HepG2 (cell line): ENCODE measurements at regions not wholly inside any gene's neighbourhood (a gene's known extent, or its start where the extent isn't known, plus 50 kb on each side); places are given as distances from the start of the nearest gene placed in this dataset.

Experiments used
- ATAC-seq: fragments of 200-7000 bp; cut with Tn5 transposase; 3 replicates; pipeline ENCODE4 v1.9.1; 2020; ENCODE audit warnings: mild to moderate bottlenecking, moderate library complexity
- BruUV-seq: library from RNA; stranded (reverse); fragments of 400-500 nt; replicated peaks from 2 replicates; lab custom pipeline; 2021; lab: Mats Ljungman, UMichigan
- CTCF ChIA-PET: fragments of 300-600 bp; formaldehyde crosslinking; extraction: SDS; loops from one replicate; lab custom pipeline; 2021; ENCODE audit warnings: low total read pairs, inconsistent platforms, low intra/inter-chr PET ratio; lab: Yijun Ruan, JAX
- POLR2A ChIA-PET: fragments of 350-600 bp; sonication (Branson Sonifier 250); formaldehyde crosslinking; loops from one replicate; lab custom pipeline; 2020; ENCODE audit warnings: antibody characterized with exemption, inconsistent platforms; lab: Yijun Ruan, JAX
- DNase-seq: peaks from one replicate; pipeline ENCODE4 v3.0.0-alpha.2; 2015; ENCODE audit warnings: low spot score
- FAIRE-seq: peaks from 3 replicates; lab custom pipeline; 2011; peaks lifted over from hg19 to GRCh38; lab: Jason Lieb, UNC
- H2AFZ ChIP-seq: one replicate; pipeline ENCODE4 v1.6.1; 2011; ENCODE audit warnings: low read length, inconsistent platforms
- H3K27ac ChIP-seq: fragments of 300-600 bp; 3 replicates; pipeline ENCODE4 v1.8.0; 2011; ENCODE audit warnings: mixed run types, mild to moderate bottlenecking, mixed read lengths, low read length, inconsistent platforms; ENCODE audit not compliant: insufficient read depth; ENCODE audit errors: extremely low read length
- H3K27me3 ChIP-seq, 2 experiments: fragments of 200-600 bp in 1 of 2; 2 replicates in 1 of 2; 3 replicates in 1 of 2; pipeline versions ENCODE4 v1.6.0 to v1.8.0; 2011; ENCODE audit warnings: low read length in 2 of 2, mild to moderate bottlenecking in 2 of 2, moderate library complexity in 2 of 2, inconsistent platforms in 1 of 2; ENCODE audit not compliant: insufficient read depth in 2 of 2, control insufficient read depth in 1 of 2
- H3K36me3 ChIP-seq, 2 experiments: fragments of 200-600 bp in 1 of 2; replicated peaks in 1 of 2; 2 replicates in 1 of 2; 3 replicates in 1 of 2; pipeline versions ENCODE4 v1.5.1 to v1.8.0; 2011; ENCODE audit warnings: low read length in 2 of 2, inconsistent platforms in 1 of 2; ENCODE audit not compliant: insufficient read depth in 2 of 2, control insufficient read depth in 1 of 2
- H3K4me1 ChIP-seq: 2 replicates; pipeline ENCODE4 v1.5.1; 2012; ENCODE audit warnings: low read length, inconsistent platforms; ENCODE audit not compliant: insufficient read depth
- H3K4me2 ChIP-seq: 2 replicates; pipeline ENCODE4 v1.6.0; 2011; ENCODE audit warnings: low read depth, low read length, inconsistent platforms
- H3K4me3 ChIP-seq, 3 experiments: fragments of 200-600 bp in 1 of 3; sonication (generic), shearing (Covaris generic) in 1 of 3; replicated peaks in 1 of 3; 2 replicates each; pipeline ENCODE4 v1.5.1; 2011 to 2016; ENCODE audit warnings: low read length in 3 of 3, inconsistent platforms in 2 of 3, low read depth in 2 of 3, mild to moderate bottlenecking in 2 of 3, control low read depth in 1 of 3, mixed read lengths in 1 of 3; ENCODE audit not compliant: insufficient read depth in 1 of 3
- H3K79me2 ChIP-seq: one replicate; pipeline ENCODE4 v1.6.1; 2011; ENCODE audit warnings: low read length, inconsistent platforms; ENCODE audit not compliant: insufficient read depth
- H3K9ac ChIP-seq: 2 replicates; pipeline ENCODE4 v1.6.0; 2011; ENCODE audit warnings: mild to moderate bottlenecking, low read depth, low read length, inconsistent platforms; ENCODE audit not compliant: insufficient read depth
- H3K9me3 ChIP-seq: 2 replicates; pipeline ENCODE4 v1.5.1; 2012; ENCODE audit warnings: mild to moderate bottlenecking, low read length
- H4K20me1 ChIP-seq: 2 replicates; pipeline ENCODE4 v1.6.0; 2011; ENCODE audit warnings: inconsistent platforms, mild to moderate bottlenecking, low read length, moderate library complexity; ENCODE audit not compliant: insufficient read depth
- FOSL1 ChIP-seq: sonication (generic); formaldehyde crosslinking; IDR thresholded peaks from 2 replicates; pipeline ENCODE4 v1.9.0; 2021; ENCODE audit warnings: missing genetic modification reagents, borderline replicate concordance
- KDM2A ChIP-seq: sonication (generic); formaldehyde crosslinking; IDR thresholded peaks from 2 replicates; pipeline ENCODE4 v1.4.0; 2020; ENCODE audit warnings: low read depth, missing genetic modification reagents, borderline replicate concordance
- MED1 ChIP-seq: sonication (generic); formaldehyde crosslinking; IDR thresholded peaks from 2 replicates; pipeline ENCODE4 v1.4.0; 2020; ENCODE audit warnings: missing genetic modification reagents
- NCOA2 ChIP-seq: sonication (generic); formaldehyde crosslinking; IDR thresholded peaks from 2 replicates; pipeline ENCODE4 v1.8.0; 2022; ENCODE audit warnings: inconsistent platforms
- NFIC ChIP-seq: IDR thresholded peaks from 2 replicates; pipeline ENCODE4 v1.6.1; 2012; ENCODE audit warnings: mild to moderate bottlenecking, low read length, inconsistent platforms
- SMARCC2 ChIP-seq: fragments of 450-650 bp; IDR thresholded peaks from 2 replicates; pipeline ENCODE4 v1.6.1; 2017; ENCODE audit warnings: antibody characterized with exemption, mild to moderate bottlenecking
- SOX13 ChIP-seq, 3 experiments: fragments of 450-650 bp in 1 of 3; sonication (generic) in 1 of 3; formaldehyde crosslinking in 1 of 3; IDR thresholded peaks in 2 of 3; conservative IDR thresholded peaks in 1 of 3; 2 replicates each; pipeline versions ENCODE4 v1.5.0 to v1.6.1; 2016 to 2020; ENCODE audit warnings: antibody characterized with exemption in 1 of 3, mild to moderate bottlenecking in 1 of 3, missing compliant biosample characterization in 1 of 3, missing genetic modification reagents in 1 of 3, moderate library complexity in 1 of 3
- TEF ChIP-seq: sonication (generic); formaldehyde crosslinking; IDR thresholded peaks from 2 replicates; pipeline ENCODE4 v1.5.0; 2020; ENCODE audit warnings: missing genetic modification reagents
- TFDP2 ChIP-seq: sonication (generic); formaldehyde crosslinking; IDR thresholded peaks from 2 replicates; pipeline ENCODE4 v1.4.0; 2020; ENCODE audit warnings: missing genetic modification reagents
- TGIF2 ChIP-seq: IDR thresholded peaks from 2 replicates; pipeline ENCODE4 v1.6.1; 2016; ENCODE audit warnings: control low read depth, missing compliant biosample characterization
- YEATS2 ChIP-seq: sonication (generic); formaldehyde crosslinking; IDR thresholded peaks from 2 replicates; pipeline ENCODE4 v1.4.0; 2020; ENCODE audit warnings: missing genetic modification reagents, borderline replicate concordance
- ZNF598 ChIP-seq: sonication (generic); formaldehyde crosslinking; IDR thresholded peaks from 2 replicates; pipeline ENCODE4 v1.5.1; 2020; ENCODE audit warnings: mild to moderate bottlenecking, missing genetic modification reagents, borderline replicate concordance
- ZNF761 ChIP-seq: sonication (generic); formaldehyde crosslinking; conservative IDR thresholded peaks from 2 replicates; pipeline ENCODE4 v1.4.0; 2020; ENCODE audit warnings: mild to moderate bottlenecking, missing genetic modification reagents
- ZNF777 ChIP-seq: sonication (generic); formaldehyde crosslinking; IDR thresholded peaks from 2 replicates; pipeline ENCODE4 v1.4.0; 2020; ENCODE audit warnings: missing genetic modification reagents
- WGBS: methylation state at CpG from one replicate; pipeline ENCODE4 v1.1.6; 2017; ENCODE audit warnings: low lambda C conversion rate; 5-methylcytosine and 5-hydroxymethylcytosine counted together
- in situ Hi-C: cut with HindIII; loops from 2 replicates; pipeline ENCODE4 v1.10.0; 2017; ENCODE audit warnings: low pct_unique_long_range_greater_than_20kb; ENCODE audit not compliant: extremely low pct_ligation_motif_present
- intact Hi-C: fragments of 100-400 bp; cut with micrococcal nuclease; formaldehyde crosslinking; loops from one replicate; pipeline ENCODE4 v1.10.0; 2022; ENCODE audit not compliant: unreplicated experiment
- TF ChIP-seq, protein P1 (sequence below): IDR thresholded peaks from 2 replicates; pipeline ENCODE4 v1.6.1; 2016; ENCODE audit warnings: low read depth, control low read depth
- TF ChIP-seq, protein P2 (sequence below): sonication (generic); formaldehyde crosslinking; IDR thresholded peaks from 2 replicates; pipeline ENCODE4 v1.9.0; 2021; ENCODE audit warnings: missing genetic modification reagents, mild to moderate bottlenecking, borderline replicate concordance
- TF ChIP-seq, protein P3 (sequence below), 2 experiments: fragments of 450-650 bp in 1 of 2; sonication (generic) in 1 of 2; formaldehyde crosslinking; IDR thresholded peaks; 2 replicates each; pipeline versions ENCODE4 v1.5.0 to v1.8.0; 2020 to 2022; ENCODE audit warnings: mild to moderate bottlenecking in 1 of 2, missing genetic modification reagents in 1 of 2

DNA sequence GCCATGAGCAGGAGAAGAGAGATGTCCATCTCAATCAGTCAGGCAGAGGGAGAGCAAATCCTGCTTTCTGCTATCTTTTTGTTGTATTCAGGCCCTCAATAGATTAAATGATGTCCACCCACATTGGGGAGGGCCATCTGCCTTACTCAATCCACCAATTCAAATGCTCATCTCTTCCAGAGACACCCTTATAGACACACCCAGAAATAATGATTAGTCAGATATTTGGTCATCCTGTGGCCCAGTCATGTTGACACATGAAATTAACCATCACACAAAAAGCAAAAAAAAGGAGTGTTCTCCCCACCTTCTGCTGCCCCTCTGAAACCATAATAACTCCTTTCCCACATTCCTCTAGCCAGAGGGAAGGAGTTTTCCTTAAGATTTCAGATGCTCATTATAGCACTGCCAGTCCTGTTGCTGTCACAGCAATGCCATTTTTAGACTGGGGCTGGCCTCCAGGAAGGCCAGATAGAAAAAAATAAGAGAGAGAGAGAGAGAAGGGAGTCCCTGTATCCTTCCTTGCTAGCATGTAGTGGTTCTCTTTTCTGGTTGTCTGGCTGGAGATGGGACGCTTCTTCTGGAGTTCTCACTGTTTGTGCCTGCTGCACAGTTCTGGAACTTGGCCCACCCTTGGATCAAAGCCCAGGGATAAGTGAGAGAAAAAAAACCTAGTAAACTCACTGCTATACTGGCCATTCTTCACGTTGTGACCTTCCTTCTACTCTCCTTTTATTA lies 177.7 kb downstream of the RBM46 start (continued):
- TF ChIP-seq, protein P1, sequence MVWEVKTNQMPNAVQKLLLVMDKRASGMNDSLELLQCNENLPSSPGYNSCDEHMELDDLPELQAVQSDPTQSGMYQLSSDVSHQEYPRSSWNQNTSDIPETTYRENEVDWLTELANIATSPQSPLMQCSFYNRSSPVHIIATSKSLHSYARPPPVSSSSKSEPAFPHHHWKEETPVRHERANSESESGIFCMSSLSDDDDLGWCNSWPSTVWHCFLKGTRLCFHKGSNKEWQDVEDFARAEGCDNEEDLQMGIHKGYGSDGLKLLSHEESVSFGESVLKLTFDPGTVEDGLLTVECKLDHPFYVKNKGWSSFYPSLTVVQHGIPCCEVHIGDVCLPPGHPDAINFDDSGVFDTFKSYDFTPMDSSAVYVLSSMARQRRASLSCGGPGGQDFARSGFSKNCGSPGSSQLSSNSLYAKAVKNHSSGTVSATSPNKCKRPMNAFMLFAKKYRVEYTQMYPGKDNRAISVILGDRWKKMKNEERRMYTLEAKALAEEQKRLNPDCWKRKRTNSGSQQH (CRISPR knock-in tag): no peak
- TF ChIP-seq SMARCC2 (no peak), ZNF777 (CRISPR knock-in tag) (no peak), NFIC (no peak), TGIF2 (CRISPR knock-in tag) (no peak)

- no TSS peak for BruUV-seq
- intact Hi-C loops: no loop called here
- TF ChIP-seq TEF: no peak
- TF ChIP-seq MED1 (CRISPR knock-in tag): no peak
- TF ChIP-seq SOX13 (IDR thresholded peaks at IDR 0.05): no peak
- TF ChIP-seq SOX13 (CRISPR knock-in tag; conservative IDR thresholded peaks at IDR 0.05 in 1 of 2, IDR thresholded peaks at IDR 0.05 in 1 of 2): no peak
- TF ChIP-seq, protein P2, sequence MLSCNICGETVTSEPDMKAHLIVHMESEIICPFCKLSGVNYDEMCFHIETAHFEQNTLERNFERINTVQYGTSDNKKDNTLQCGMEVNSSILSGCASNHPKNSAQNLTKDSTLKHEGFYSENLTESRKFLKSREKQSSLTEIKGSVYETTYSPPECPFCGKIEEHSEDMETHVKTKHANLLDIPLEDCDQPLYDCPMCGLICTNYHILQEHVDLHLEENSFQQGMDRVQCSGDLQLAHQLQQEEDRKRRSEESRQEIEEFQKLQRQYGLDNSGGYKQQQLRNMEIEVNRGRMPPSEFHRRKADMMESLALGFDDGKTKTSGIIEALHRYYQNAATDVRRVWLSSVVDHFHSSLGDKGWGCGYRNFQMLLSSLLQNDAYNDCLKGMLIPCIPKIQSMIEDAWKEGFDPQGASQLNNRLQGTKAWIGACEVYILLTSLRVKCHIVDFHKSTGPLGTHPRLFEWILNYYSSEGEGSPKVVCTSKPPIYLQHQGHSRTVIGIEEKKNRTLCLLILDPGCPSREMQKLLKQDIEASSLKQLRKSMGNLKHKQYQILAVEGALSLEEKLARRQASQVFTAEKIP (CRISPR knock-in tag): no peak
- TF ChIP-seq KDM2A (CRISPR knock-in tag): no peak
- no peak for TF ChIP-seq TFDP2
- TF ChIP-seq, protein P3, sequence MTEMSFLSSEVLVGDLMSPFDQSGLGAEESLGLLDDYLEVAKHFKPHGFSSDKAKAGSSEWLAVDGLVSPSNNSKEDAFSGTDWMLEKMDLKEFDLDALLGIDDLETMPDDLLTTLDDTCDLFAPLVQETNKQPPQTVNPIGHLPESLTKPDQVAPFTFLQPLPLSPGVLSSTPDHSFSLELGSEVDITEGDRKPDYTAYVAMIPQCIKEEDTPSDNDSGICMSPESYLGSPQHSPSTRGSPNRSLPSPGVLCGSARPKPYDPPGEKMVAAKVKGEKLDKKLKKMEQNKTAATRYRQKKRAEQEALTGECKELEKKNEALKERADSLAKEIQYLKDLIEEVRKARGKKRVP (CRISPR knock-in tag; IDR thresholded peaks at IDR 0.05): no peak
- no peak for TF ChIP-seq NCOA2
- TF ChIP-seq ZNF598 (CRISPR knock-in tag): no peak
- TF ChIP-seq FOSL1 (CRISPR knock-in tag): no peak
- TF ChIP-seq YEATS2 (CRISPR knock-in tag): no peak
- no peak for TF ChIP-seq ZNF761 (CRISPR knock-in tag)
Observed at GRCh38 chr4:154959756-154960155, 178.7 kb downstream of the RBM46 start.

More at GRCh38 chr4:154959756-154960155, 178.7 kb downstream of the RBM46 start:
- no peaks in the 10 kb centered on the region for H4K20me1 ChIP-seq
- H3K4me1 ChIP-seq: no peaks in the 10 kb centered on the region
- CTCF ChIA-PET: no interaction called here
- H2AFZ ChIP-seq: no peak overlapping the region
- H3K4me3 ChIP-seq: no peak overlapping the region
- H3K9me3 ChIP-seq: no peaks in the 10 kb centered on the region
- in situ Hi-C loops: no loop called here
- no peak for FAIRE-seq
- DNase-seq: no peak
- POLR2A ChIA-PET: no interaction called here
- no peaks in the 10 kb centered on the region for H3K36me3 ChIP-seq
- no peak for ATAC-seq
- H3K27me3 ChIP-seq: no peaks in the 10 kb centered on the region
- H3K9ac ChIP-seq: no peak overlapping the region
- no peak overlapping the region for H3K4me2 ChIP-seq
- H3K27ac ChIP-seq: no peak overlapping the region
- H3K79me2 ChIP-seq: no peaks in the 10 kb centered on the region
- WGBS: 40% methylated on average over 2 of the region's 2 CpGs
